Gastrocnemius medialis (tissue), 4 donors: ENCODE measurements at regions not wholly inside any gene's neighbourhood (a gene's known extent, or its start where the extent isn't known, plus 50 kb on each side); places are given as distances from the start of the nearest gene placed in this dataset.
"Not testable (repeated sequence)": the region's sequence is repeated elsewhere in the genome, so short reads cannot be mapped to it uniquely, and the experiment has no call there.

Experiments used
- ATAC-seq, 2 donors: fragments of 150-250 bp; one replicate each; pipeline ENCODE4 v1.9.1; 2016
- DNase-seq, 2 donors: peaks; one replicate each; pipeline ENCODE4 v3.0.0-alpha.2; 2019
- H3K27ac ChIP-seq, 4 donors: fragments of 200-600 bp; sonication (generic); 1 replicate in 1 of 4; 2 replicates in 3 of 4; pipeline ENCODE4 v1.5.1; 2016 to 2018; ENCODE audit warnings: mild to moderate bottlenecking in 2 of 4, moderate library complexity in 1 of 4
- H3K27me3 ChIP-seq, 3 donors: fragments of 200-600 bp; sonication (generic) in 2 of 3; 1 replicate in 1 of 3; 2 replicates in 2 of 3; pipeline versions ENCODE4 v1.5.1 to v1.6.0; 2016 to 2019; ENCODE audit warnings: mild to moderate bottlenecking in 1 of 3, moderate library complexity in 1 of 3
- H3K36me3 ChIP-seq, 2 donors: fragments of 200-600 bp; sonication (generic) in 1 of 2; one replicate each; pipeline ENCODE4 v1.5.1; 2017 to 2018
- H3K4me1 ChIP-seq, 2 donors: fragments of 200-600 bp; sonication (generic) in 1 of 2; one replicate each; pipeline ENCODE4 v1.5.1; 2016 to 2017; ENCODE audit warnings: mild to moderate bottlenecking in 2 of 2
- H3K4me3 ChIP-seq, 4 donors: fragments of 200-600 bp; sonication (generic) in 3 of 4; 1 replicate in 1 of 4; 2 replicates in 3 of 4; pipeline ENCODE4 v1.5.1; 2016 to 2019; ENCODE audit warnings: mild to moderate bottlenecking in 2 of 4
- H3K9me3 ChIP-seq, 3 donors: fragments of 200-600 bp; sonication (generic) in 2 of 3; 1 replicate in 1 of 3; 2 replicates in 2 of 3; pipeline ENCODE4 v1.5.1; 2016 to 2019
- in situ Hi-C, 4 donors: fragments of 200-750 bp; cut with MboI; loops; one replicate each; pipeline versions ENCODE4 v1.15.0 to v1.8.0; 2017; ENCODE audit warnings: low sequenced_read_pairs in 4 of 4
- intact Hi-C: fragments of 100-400 bp; cut with DNase I; formaldehyde crosslinking; loops from one replicate; pipeline ENCODE4 v1.15.1; 2023; ENCODE audit warnings: low total_unique reads

DNA sequence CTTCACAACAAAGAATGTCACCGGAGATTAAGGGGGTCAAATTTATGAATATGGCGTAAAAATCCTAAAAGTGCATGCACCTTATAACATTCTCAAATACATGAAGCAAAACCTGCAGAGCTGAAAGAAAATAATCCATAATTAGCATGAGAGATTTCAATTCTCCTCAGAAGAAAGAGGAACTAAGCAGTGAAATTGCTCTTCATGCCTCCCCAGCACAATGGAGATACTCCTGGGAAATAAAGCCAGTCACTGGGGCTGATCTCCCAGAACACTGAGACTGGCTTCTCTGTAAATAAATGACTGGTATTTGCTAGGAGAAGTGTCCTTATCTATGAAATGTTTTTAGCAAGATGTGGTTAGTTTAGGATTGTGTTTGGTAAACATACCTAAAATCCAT, 68.1 kb downstream of the GOLGA6L6 start:
- in situ Hi-C loops, H3K36me3 ChIP-seq, H3K9me3 ChIP-seq, intact Hi-C loops, H3K4me1 ChIP-seq, H3K27ac ChIP-seq, H3K27me3 ChIP-seq, ATAC-seq, H3K4me3 ChIP-seq, DNase-seq: not testable (repeated sequence)

DNA sequence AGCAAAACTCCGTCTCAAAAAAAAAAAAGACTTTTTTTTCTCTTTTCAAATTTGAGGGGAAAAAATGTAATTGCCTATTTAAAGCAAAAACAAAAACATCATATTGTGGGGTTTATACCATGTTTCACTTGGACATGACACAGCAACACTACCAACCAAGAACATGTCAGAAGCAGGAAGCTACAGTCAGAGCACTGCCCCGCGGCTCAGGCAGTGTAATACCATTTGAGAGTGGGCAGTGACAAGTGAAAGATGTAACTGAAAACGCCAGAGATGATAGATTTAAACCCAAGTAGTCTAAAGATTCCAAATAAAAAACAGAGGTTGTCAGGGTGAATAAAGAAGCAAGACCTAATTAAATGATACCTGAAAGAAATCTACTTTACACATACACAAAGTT, 68.6 kb downstream of the GOLGA6L6 start:
- H3K4me3 ChIP-seq, H3K4me1 ChIP-seq, in situ Hi-C loops, H3K9me3 ChIP-seq, ATAC-seq, H3K27ac ChIP-seq, intact Hi-C loops, H3K36me3 ChIP-seq, H3K27me3 ChIP-seq, DNase-seq: not testable (repeated sequence)

DNA sequence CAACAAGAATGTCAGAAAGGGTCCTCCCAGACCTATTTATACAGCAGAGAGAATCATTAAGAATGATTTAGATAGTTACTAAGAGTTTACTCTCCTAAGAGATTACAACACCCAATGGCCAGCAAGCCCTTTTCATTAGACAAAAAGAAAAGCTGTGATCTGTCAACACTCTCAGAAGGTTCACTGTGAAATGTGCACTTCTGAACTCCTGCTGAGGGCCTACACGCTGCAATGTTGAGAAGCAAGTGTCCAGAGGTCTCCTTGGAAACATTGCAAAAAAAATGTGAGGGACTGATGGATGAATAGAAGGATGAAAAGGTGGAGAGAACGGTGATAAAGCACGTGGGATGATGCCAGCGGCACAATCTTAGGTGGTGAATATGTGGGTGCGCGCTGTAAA, 70.8 kb downstream of the GOLGA6L6 start:
- H3K4me3 ChIP-seq, intact Hi-C loops: not testable (repeated sequence)

DNA sequence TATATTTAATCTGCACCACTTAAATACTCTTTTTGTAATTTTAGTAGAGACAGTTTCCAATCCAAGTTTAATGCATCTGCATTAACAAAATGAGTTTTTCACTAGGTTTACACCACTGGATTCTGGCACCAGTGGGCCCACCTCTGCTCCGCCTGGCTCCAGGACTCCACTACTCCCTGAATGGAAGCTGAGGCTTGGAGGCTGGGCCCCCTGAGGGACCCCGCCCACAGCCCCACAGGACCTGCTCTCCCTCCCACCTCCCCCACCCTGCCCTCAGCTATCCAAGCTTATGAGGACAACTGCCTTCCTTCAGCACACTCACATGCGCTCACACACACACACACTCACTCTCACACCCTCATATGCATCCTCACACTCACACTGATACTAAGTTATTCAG, 100.5 kb downstream of the GOLGA6L6 start:
- ATAC-seq, H3K4me1 ChIP-seq, H3K27ac ChIP-seq, H3K9me3 ChIP-seq, intact Hi-C loops, DNase-seq, H3K4me3 ChIP-seq, H3K27me3 ChIP-seq, in situ Hi-C loops, H3K36me3 ChIP-seq: not testable (repeated sequence)

More for the DNA sequence above, 70.8 kb downstream of the GOLGA6L6 start:
- DNase-seq, H3K4me1 ChIP-seq, H3K27ac ChIP-seq, H3K36me3 ChIP-seq, ATAC-seq, in situ Hi-C loops, H3K9me3 ChIP-seq, H3K27me3 ChIP-seq: not testable (repeated sequence)

DNA sequence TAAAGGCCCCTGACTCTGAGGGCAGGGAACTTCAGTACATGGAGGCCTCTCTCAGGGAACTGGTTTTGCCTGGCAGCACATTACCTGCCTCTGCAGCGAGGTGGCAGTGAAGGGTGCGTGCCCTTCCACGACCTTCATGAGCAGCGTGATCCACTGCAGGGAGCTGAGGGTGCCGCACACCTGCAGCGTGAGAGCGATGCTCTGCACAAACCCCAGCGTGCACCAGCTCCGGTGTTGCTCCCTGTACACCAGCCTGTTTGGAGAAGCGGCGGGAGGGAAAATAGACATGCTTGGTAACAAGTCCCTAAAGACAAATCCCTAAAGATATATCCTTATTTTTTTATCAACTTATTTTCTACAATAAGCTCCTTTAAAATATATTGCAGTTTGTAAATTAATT, 101.2 kb downstream of the GOLGA6L6 start:
- intact Hi-C loops, DNase-seq, ATAC-seq: not testable (repeated sequence)

DNA sequence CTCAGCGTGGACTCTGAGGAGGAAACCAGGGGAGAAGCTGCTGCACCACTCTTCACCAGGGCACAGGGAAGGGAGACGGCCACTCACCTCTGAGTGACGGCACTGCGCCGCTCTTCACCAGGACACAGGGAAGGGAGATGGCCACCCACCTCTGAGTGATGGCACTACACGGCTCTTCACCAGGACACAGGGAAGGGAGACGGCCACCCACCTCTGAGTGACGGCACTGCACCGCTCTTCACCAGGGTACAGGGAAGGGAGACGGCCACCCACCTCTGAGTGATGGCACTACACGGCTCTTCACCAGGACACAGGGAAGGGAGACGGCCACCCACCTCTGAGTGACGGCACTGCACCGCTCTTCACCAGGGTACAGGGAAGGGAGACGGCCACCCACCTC, 102.5 kb downstream of the GOLGA6L6 start:
- intact Hi-C loops, H3K27ac ChIP-seq, H3K4me1 ChIP-seq, H3K36me3 ChIP-seq, in situ Hi-C loops, ATAC-seq, H3K4me3 ChIP-seq, H3K27me3 ChIP-seq, DNase-seq, H3K9me3 ChIP-seq: not testable (repeated sequence)

More for the DNA sequence above, 101.2 kb downstream of the GOLGA6L6 start:
- H3K27ac ChIP-seq, H3K27me3 ChIP-seq, in situ Hi-C loops, H3K9me3 ChIP-seq, H3K4me3 ChIP-seq, H3K4me1 ChIP-seq, H3K36me3 ChIP-seq: not testable (repeated sequence)

DNA sequence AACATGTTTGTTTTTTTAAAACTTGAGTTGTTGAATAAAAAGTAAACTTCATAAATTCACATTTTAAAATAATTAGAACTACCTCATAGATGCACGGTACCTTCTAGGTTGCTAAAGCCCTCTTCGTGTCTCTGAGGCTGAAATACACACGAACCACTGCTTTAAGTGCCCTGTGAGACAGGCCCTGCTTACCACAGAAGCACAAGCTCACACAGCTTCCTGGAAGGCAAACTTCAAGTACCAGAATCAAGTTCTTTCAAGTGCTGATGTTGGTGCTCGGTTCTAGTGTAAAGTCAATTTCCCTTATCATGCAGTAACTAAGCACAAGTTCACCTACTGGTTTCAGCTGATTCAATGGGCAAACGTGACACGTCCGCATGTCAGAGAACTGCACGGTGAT, 103.3 kb downstream of the GOLGA6L6 start:
- H3K9me3 ChIP-seq, H3K27ac ChIP-seq, intact Hi-C loops, H3K4me3 ChIP-seq, ATAC-seq, H3K27me3 ChIP-seq, H3K36me3 ChIP-seq, DNase-seq, in situ Hi-C loops, H3K4me1 ChIP-seq: not testable (repeated sequence)

DNA sequence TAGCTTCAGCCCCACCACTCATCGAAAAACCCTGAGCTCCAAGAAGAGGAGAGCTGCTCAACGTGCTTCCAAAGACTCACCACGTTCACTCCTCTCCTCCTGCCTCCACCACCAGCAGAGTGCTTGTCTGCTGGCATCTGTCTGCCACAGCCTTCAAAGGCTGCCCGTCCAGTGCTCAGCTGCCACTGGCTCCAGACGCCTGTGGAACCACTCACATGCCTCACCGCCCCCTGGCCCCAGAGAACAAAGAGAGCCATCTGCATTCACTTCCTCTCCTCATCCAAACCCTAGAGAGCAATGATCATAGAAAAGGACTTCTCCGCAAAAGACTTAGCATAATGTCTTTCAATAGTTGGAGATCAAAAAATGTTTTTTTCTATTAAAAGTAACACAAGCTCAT, 108.1 kb downstream of the GOLGA6L6 start:
- H3K9me3 ChIP-seq, H3K27ac ChIP-seq, H3K36me3 ChIP-seq, intact Hi-C loops, H3K4me3 ChIP-seq, H3K27me3 ChIP-seq, ATAC-seq, DNase-seq, H3K4me1 ChIP-seq, in situ Hi-C loops: not testable (repeated sequence)

DNA sequence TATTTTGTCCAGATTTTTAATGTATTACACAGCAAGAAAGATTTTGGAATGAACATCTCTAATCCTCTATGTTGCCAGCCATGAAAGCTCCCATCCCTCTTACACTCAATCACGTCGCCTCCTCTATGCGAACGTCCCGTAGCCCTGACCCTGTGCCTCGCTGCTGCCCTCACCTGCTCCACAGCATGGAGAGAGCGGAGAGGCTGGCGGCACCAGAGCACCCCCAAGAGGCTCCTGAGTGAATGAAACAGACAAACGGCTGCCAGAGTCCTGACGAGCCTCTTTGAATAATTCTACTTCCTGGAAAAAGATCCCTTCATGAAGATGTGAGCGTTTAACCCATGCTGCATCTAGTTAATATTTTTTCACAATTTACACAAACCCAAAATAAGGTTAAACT, 111.1 kb downstream of the GOLGA6L6 start:
- H3K9me3 ChIP-seq, DNase-seq, intact Hi-C loops, in situ Hi-C loops, H3K27me3 ChIP-seq, H3K36me3 ChIP-seq, ATAC-seq, H3K4me3 ChIP-seq, H3K4me1 ChIP-seq, H3K27ac ChIP-seq: not testable (repeated sequence)

DNA sequence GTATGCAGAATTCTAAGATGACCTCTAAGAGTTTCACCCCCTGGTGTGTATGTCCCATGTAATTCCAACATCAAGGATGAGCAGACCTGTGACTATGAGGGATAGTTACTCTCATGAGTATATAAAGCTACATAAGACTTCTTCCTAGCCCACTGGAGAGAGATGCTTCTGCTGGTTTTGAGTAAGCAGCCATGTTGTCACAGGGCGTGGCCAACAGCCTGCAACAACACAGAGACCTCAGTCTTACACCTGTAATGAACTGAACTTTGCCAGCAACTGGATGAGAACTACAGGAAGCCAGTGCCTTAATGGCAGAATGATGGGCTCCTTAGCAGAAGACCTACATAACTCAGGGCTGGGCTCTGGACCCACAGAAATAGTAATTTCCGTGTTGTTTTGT, 120.9 kb downstream of the GOLGA6L6 start:
- H3K4me3 ChIP-seq, H3K27ac ChIP-seq, ATAC-seq, DNase-seq, in situ Hi-C loops, H3K27me3 ChIP-seq, H3K4me1 ChIP-seq, H3K36me3 ChIP-seq, intact Hi-C loops, H3K9me3 ChIP-seq: not testable (repeated sequence)

DNA sequence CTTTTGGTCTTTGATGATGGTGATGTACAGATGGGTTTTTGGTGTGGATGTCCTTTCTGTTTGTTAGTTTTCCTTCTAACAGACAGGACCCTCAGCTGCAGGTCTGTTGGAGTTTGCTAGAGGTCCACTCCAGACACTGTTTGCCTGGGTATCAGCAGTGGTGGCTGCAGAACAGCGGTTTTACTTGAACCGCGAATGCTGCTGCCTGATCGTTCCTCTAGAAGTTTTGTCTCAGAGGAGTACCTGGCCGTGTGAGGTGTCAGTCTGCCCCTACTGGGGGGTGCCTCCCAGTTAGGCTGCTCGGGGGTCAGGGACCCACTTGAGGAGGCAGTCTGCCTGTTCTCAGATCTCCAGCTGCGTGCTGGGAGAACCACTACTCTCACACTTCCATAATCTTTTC, 125.0 kb downstream of the GOLGA6L6 start:
- H3K27ac ChIP-seq, intact Hi-C loops, H3K4me3 ChIP-seq, H3K9me3 ChIP-seq, in situ Hi-C loops, H3K27me3 ChIP-seq, ATAC-seq, H3K4me1 ChIP-seq, H3K36me3 ChIP-seq, DNase-seq: not testable (repeated sequence)

DNA sequence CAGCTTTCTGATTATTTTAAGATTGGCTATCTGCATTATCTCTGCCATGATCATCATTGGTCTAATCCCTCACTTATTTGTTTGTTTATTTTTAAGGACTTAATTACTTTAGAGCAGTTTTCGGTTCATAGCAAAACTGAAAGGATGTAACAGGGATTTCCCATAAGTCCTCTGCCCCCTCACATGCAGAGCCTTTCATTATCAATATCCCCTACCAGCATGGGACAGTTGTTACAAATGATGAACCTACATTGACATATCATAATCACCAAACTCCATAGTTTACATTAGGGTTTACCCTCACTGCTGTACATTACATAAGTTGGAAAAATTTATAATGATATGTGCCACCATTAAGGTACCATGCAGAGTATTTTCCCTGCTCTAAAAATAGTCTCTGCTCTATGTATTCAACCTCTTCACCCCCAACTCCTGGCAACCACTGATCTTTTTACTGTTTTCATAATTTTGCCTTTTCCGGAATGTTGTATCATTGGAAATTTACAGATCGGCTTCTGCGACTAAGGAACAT, 131.9 kb downstream of the GOLGA6L6 start:
- H3K9me3 ChIP-seq, H3K27ac ChIP-seq, H3K36me3 ChIP-seq, H3K4me1 ChIP-seq, ATAC-seq, H3K4me3 ChIP-seq, H3K27me3 ChIP-seq, DNase-seq, intact Hi-C loops, in situ Hi-C loops: not testable (repeated sequence)
